ENCODE measurements at regions not wholly inside any gene's neighbourhood (a gene's known extent, or its start where the extent isn't known, plus 50 kb on each side); places are given as distances from the start of the nearest gene placed in this dataset.

GRCh38 chr1:185453496-185454192, 136.6 kb upstream of the IVNS1ABP start:
- Histone ChIP-seq H3K4ac (ENCODE audit: low read depth, low read length) (no peak overlapping the region), H4K20me1 (ENCODE audit: control insufficient read depth, insufficient read depth, insufficient read length) (no peaks in the 10 kb centered on the region), H3K14ac (ENCODE audit: insufficient read depth, low read length) (no peak overlapping the region), H4K8ac (replicated peaks; ENCODE audit: insufficient read length, low read depth, low read length) (no peak overlapping the region), H2AK5ac (ENCODE audit: insufficient read length, low read length) (no peak overlapping the region), H3K4me2 (ENCODE audit: insufficient read depth, insufficient read length, low read length) (no peak overlapping the region), H2BK5ac (ENCODE audit: insufficient read length, low read length) (no peak overlapping the region), H2BK12ac (ENCODE audit: insufficient read length, low read depth, low read length) (no peak overlapping the region), H2BK120ac (ENCODE audit: low read depth, low read length, poor library complexity, severe bottlenecking) (no peak overlapping the region), H4K91ac (ENCODE audit: insufficient read length, low read depth, low read length) (no peak overlapping the region), H3K9ac (ENCODE audit: extremely low read depth, insufficient read length, low read length) (no peak overlapping the region), H3K9me3 (ENCODE audit: control insufficient read depth, low read depth, low read length) (no peaks in the 10 kb centered on the region), H3K27me3 (ENCODE audit: insufficient read depth, low read length) (no peaks in the 10 kb centered on the region), H3K23ac (ENCODE audit: insufficient read length, low read depth, low read length) (no peak overlapping the region), H3T11ph (ENCODE audit: low read length) (no peak overlapping the region), H2BK15ac (ENCODE audit: low read depth, low read length) (no peak overlapping the region), H3K56ac (ENCODE audit: insufficient read length, low read depth, low read length) (no peak overlapping the region), H3K4me1 (ENCODE audit: insufficient read depth, low read length) (no peaks in the 10 kb centered on the region), H4K5ac (ENCODE audit: insufficient read length, low read depth, low read length) (no peak overlapping the region), H3K79me1 (ENCODE audit: insufficient read depth, low read depth, low read length, poor library complexity, severe bottlenecking) (no peaks in the 10 kb centered on the region), H3K23me2 (ENCODE audit: insufficient read length, low read depth, low read length, poor library complexity, severe bottlenecking) (no peaks in the 10 kb centered on the region), H2AFZ (ENCODE audit: low read length) (no peak overlapping the region), H3K79me2 (ENCODE audit: insufficient read depth, low read length) (no peaks in the 10 kb centered on the region), H3K27ac (ENCODE audit: insufficient read length, low read depth, low read length) (no peak overlapping the region), H3K18ac (ENCODE audit: insufficient read length, low read depth, low read length) (no peak overlapping the region), H2BK20ac (ENCODE audit: low read depth, low read length, poor library complexity, severe bottlenecking) (no peak overlapping the region)
- Mint-ChIP-seq H3K9me3 (no peaks in the 10 kb centered on the region), H3K4me1 (no peaks in the 10 kb centered on the region), H3K27me3 (ENCODE audit: low read depth) (no peaks in the 10 kb centered on the region; the same call in 1 of the 2 replicates), H3K4me3 (no peak overlapping the region), H3K27ac (peak overlapping the region in 1 of 3 experiments; percentile 52; a peak in 1 of 7 replicates), H3K36me3 (ENCODE audit: insufficient read depth in 1 of 3, low read depth in 3 of 3) (no peaks in the 10 kb centered on the region; a peak in 1 of 7 replicates)
- WGBS (ENCODE audit: extremely low coverage, insufficient read length, low lambda C conversion rate) = no CpG with 5 or more reads among the region's 7 CpGs
- no peak for TF ChIP-seq CTCF (conservative IDR thresholded peaks at IDR 0.05)
- no peak for DNase-seq

Data from H9 (cell line).